Smooth muscle cell (in vitro differentiated cells): ENCODE measurements at regions not wholly inside any gene's neighbourhood (a gene's known extent, or its start where the extent isn't known, plus 50 kb on each side); places are given as distances from the start of the nearest gene placed in this dataset.

Experiments
- DNase-seq: peaks from one replicate; lab custom pipeline; 2025; ENCODE audit not compliant: unreplicated experiment; lab: John Stamatoyannopoulos, UW
- H2AFZ ChIP-seq: fragments of 200-600 bp; sonication (generic); 2 replicates; pipeline ENCODE4 v1.6.0; 2016; ENCODE audit warnings: antibody characterized with exemption, low read depth, mild to moderate bottlenecking
- H3F3A ChIP-seq: fragments of 200-600 bp; sonication (generic); 2 replicates; pipeline ENCODE4 v1.6.0; 2017; ENCODE audit warnings: antibody characterized with exemption, low read depth
- H3K27ac ChIP-seq: fragments of 200-600 bp; sonication (generic); 2 replicates; pipeline ENCODE4 v1.5.1; 2016; ENCODE audit warnings: low read depth, mild to moderate bottlenecking
- H3K27me3 ChIP-seq: fragments of 200-600 bp; sonication (generic); 2 replicates; pipeline ENCODE4 v1.6.1; 2016; ENCODE audit warnings: low read depth, mild to moderate bottlenecking
- H3K36me3 ChIP-seq: fragments of 200-600 bp; sonication (generic); 2 replicates; pipeline ENCODE4 v1.5.1; 2016; ENCODE audit warnings: low read depth
- H3K4me1 ChIP-seq: fragments of 200-600 bp; sonication (generic); 2 replicates; pipeline ENCODE4 v1.5.1; 2016; ENCODE audit warnings: low read depth
- H3K4me2 ChIP-seq: fragments of 200-600 bp; sonication (generic); 2 replicates; pipeline ENCODE4 v1.6.0; 2016; ENCODE audit warnings: mild to moderate bottlenecking
- H3K4me3 ChIP-seq: fragments of 200-600 bp; sonication (generic); 2 replicates; pipeline ENCODE4 v1.5.1; 2016; ENCODE audit warnings: mild to moderate bottlenecking
- H3K79me2 ChIP-seq: fragments of 200-600 bp; sonication (generic); 2 replicates; pipeline ENCODE4 v1.6.0; 2016; ENCODE audit warnings: low read depth, mild to moderate bottlenecking
- H3K9ac ChIP-seq: fragments of 200-600 bp; sonication (generic); 2 replicates; pipeline ENCODE4 v1.6.0; 2016; ENCODE audit warnings: low read depth
- H3K9me3 ChIP-seq: fragments of 200-600 bp; sonication (generic); replicated peaks from 2 replicates; pipeline ENCODE4 v1.5.1; 2016; ENCODE audit warnings: low read depth
- H4K20me1 ChIP-seq: fragments of 200-600 bp; sonication (generic); 2 replicates; pipeline ENCODE4 v1.6.0; 2016; ENCODE audit warnings: low read depth
- CTCF ChIP-seq: fragments of 200-600 bp; sonication (generic); IDR thresholded peaks from 2 replicates; pipeline ENCODE4 v1.5.1; 2017; ENCODE audit warnings: borderline replicate concordance, mild to moderate bottlenecking, antibody characterized with exemption; ENCODE audit not compliant: insufficient read depth, poor library complexity, severe bottlenecking
- WGBS: methylation state at CpG from one replicate; pipeline ENCODE4 v1.1.7; 2016; ENCODE audit warnings: low lambda C conversion rate; 5-methylcytosine and 5-hydroxymethylcytosine counted together

GRCh38 chr2:139218181-139218580 lies 438.0 kb upstream of the NXPH2 start:
- Histone ChIP-seq H3K4me1 (no peaks in the 10 kb centered on the region), H3K4me2 (no peak overlapping the region), H3K79me2 (no peaks in the 10 kb centered on the region), H3K36me3 (no peaks in the 10 kb centered on the region), H3K27me3 (no peaks in the 10 kb centered on the region), H2AFZ (no peak overlapping the region), H3K9me3 (no peaks in the 10 kb centered on the region), H3F3A (no peaks in the 10 kb centered on the region), H4K20me1 (no peaks in the 10 kb centered on the region), H3K27ac (no peak overlapping the region), H3K4me3 (no peak overlapping the region), H3K9ac (no peak overlapping the region)
- 87% methylated on average over 1 of the region's 1 CpG for WGBS
- no peak for DNase-seq
- no peak for TF ChIP-seq CTCF

- no peak for TF ChIP-seq CTCF
- Histone ChIP-seq H3K9ac (no peak overlapping the region), H3K4me1 (no peaks in the 10 kb centered on the region), H3F3A (no peaks in the 10 kb centered on the region), H3K36me3 (no peaks in the 10 kb centered on the region), H4K20me1 (no peaks in the 10 kb centered on the region), H3K27me3 (no peaks in the 10 kb centered on the region), H3K27ac (no peak overlapping the region), H3K4me2 (no peak overlapping the region), H3K4me3 (no peak overlapping the region), H2AFZ (no peak overlapping the region), H3K79me2 (no peaks in the 10 kb centered on the region), H3K9me3 (no peaks in the 10 kb centered on the region)
- WGBS, result 89% methylated on average over 3 of the region's 3 CpGs
- DNase-seq, result no peak
Measured at GRCh38 chr2:139217641-139218040, 437.5 kb upstream of the NXPH2 start.

GRCh38 chr2:139216435-139216834 lies 436.2 kb upstream of the NXPH2 start:
- no peak for DNase-seq
- Histone ChIP-seq H3K36me3 (no peaks in the 10 kb centered on the region), H3F3A (no peaks in the 10 kb centered on the region), H3K9me3 (no peaks in the 10 kb centered on the region), H4K20me1 (no peaks in the 10 kb centered on the region), H3K9ac (no peak overlapping the region), H2AFZ (no peak overlapping the region), H3K27me3 (no peaks in the 10 kb centered on the region), H3K4me3 (no peak overlapping the region), H3K4me2 (no peak overlapping the region), H3K79me2 (no peaks in the 10 kb centered on the region), H3K27ac (no peak overlapping the region), H3K4me1 (no peaks in the 10 kb centered on the region)
- TF ChIP-seq CTCF, result no peak

- Histone ChIP-seq H2AFZ (no peak overlapping the region), H3K4me2 (no peak overlapping the region), H3K27ac (no peak overlapping the region), H4K20me1 (no peaks in the 10 kb centered on the region), H3F3A (no peaks in the 10 kb centered on the region), H3K79me2 (no peaks in the 10 kb centered on the region), H3K4me1 (no peaks in the 10 kb centered on the region), H3K4me3 (no peak overlapping the region), H3K9ac (no peak overlapping the region), H3K9me3 (no peaks in the 10 kb centered on the region), H3K27me3 (no peaks in the 10 kb centered on the region), H3K36me3 (no peaks in the 10 kb centered on the region)
- DNase-seq, result no peak
- 85% methylated on average over 2 of the region's 2 CpGs for WGBS
- no peak for TF ChIP-seq CTCF
Measured at GRCh38 chr2:139214801-139215200, 434.6 kb upstream of the NXPH2 start.
